IMR-90 (cell line): ENCODE measurements at regions not wholly inside any gene's neighbourhood (a gene's known extent, or its start where the extent isn't known, plus 50 kb on each side); places are given as distances from the start of the nearest gene placed in this dataset.
"Not testable (repeated sequence)": the region's sequence is repeated elsewhere in the genome, so short reads cannot be mapped to it uniquely, and the experiment has no call there.

Source experiments
- ATAC-seq: fragments of 200-7000 bp; cut with Tn5 transposase; 2 replicates; pipeline ENCODE4 v1.9.1; 2020; ENCODE audit warnings: low read depth, mild to moderate bottlenecking, moderate library complexity
- BruUV-seq: library from RNA; stranded (reverse); fragments of 400-500 nt; replicated peaks from 2 replicates; lab custom pipeline; 2021; lab: Mats Ljungman, UMichigan
- CTCF ChIA-PET: fragments of 300-600 bp; formaldehyde crosslinking; extraction: SDS; loops from one replicate; lab custom pipeline; 2021; ENCODE audit warnings: antibody characterized with exemption; lab: Yijun Ruan, JAX
- POLR2A ChIA-PET: fragments of 300-600 bp; sonication (Branson Sonifier 250); formaldehyde crosslinking; loops from one replicate; lab custom pipeline; 2022; ENCODE audit warnings: antibody characterized with exemption; ENCODE audit not compliant: unreplicated experiment; lab: Charles Lee
- DNase-seq: peaks from one replicate; pipeline ENCODE4 v3.0.0; 2013
- H2AFZ ChIP-seq: replicated peaks from 2 replicates; pipeline ENCODE3; 2013; ENCODE audit warnings: low read length, mild to moderate bottlenecking; ENCODE audit not compliant: poor library complexity
- H2AK5ac ChIP-seq: 2 replicates; pipeline ENCODE4 v1.6.1; 2013; ENCODE audit warnings: low read depth, low read length, inconsistent platforms
- H2AK9ac ChIP-seq: replicated peaks from 2 replicates; pipeline ENCODE3; 2013; ENCODE audit warnings: mild to moderate bottlenecking, low read depth, low read length, moderate library complexity; ENCODE audit not compliant: poor library complexity
- H2BK120ac ChIP-seq: 2 replicates; pipeline ENCODE4 v1.6.1; 2013; ENCODE audit warnings: low read depth, low read length, inconsistent platforms
- H2BK15ac ChIP-seq: 3 replicates; pipeline ENCODE4 v1.6.1; 2013; ENCODE audit warnings: low read depth, low read length, inconsistent platforms
- H2BK20ac ChIP-seq: 2 replicates; pipeline ENCODE4 v1.6.1; 2013; ENCODE audit warnings: low read depth, mild to moderate bottlenecking, inconsistent platforms, low read length, moderate library complexity
- H2BK5ac ChIP-seq: 2 replicates; pipeline ENCODE4 v1.6.1; 2013; ENCODE audit warnings: mild to moderate bottlenecking, low read depth, low read length, inconsistent platforms; ENCODE audit not compliant: poor library complexity, severe bottlenecking
- H3K14ac ChIP-seq: replicated peaks from 2 replicates; pipeline ENCODE4 v1.6.1; 2013; ENCODE audit warnings: low read depth, low read length, inconsistent platforms
- H3K18ac ChIP-seq: 2 replicates; pipeline ENCODE4 v1.6.1; 2013; ENCODE audit warnings: low read depth, low read length, control low read depth
- H3K23ac ChIP-seq: 2 replicates; pipeline ENCODE4 v1.6.1; 2013; ENCODE audit warnings: low read depth, low read length, inconsistent platforms
- H3K27ac ChIP-seq: 2 replicates; pipeline ENCODE4 v1.5.1; 2013; ENCODE audit warnings: mild to moderate bottlenecking, control low read depth, low read length; ENCODE audit not compliant: insufficient read depth
- H3K27me3 ChIP-seq: 2 replicates; pipeline ENCODE4 v1.6.1; 2013; ENCODE audit warnings: low read length; ENCODE audit not compliant: control insufficient read depth, insufficient read depth
- H3K36me3 ChIP-seq: 2 replicates; pipeline ENCODE4 v1.6.1; 2013; ENCODE audit warnings: low read length, mixed read lengths; ENCODE audit not compliant: control insufficient read depth, insufficient read depth
- H3K4ac ChIP-seq: 2 replicates; pipeline ENCODE4 v1.6.1; 2013; ENCODE audit warnings: low read depth, low read length, inconsistent platforms
- H3K4me1 ChIP-seq: 2 replicates; pipeline ENCODE4 v1.6.1; 2013; ENCODE audit warnings: low read length, mixed read lengths; ENCODE audit not compliant: control insufficient read depth, insufficient read depth
- H3K4me2 ChIP-seq: 2 replicates; pipeline ENCODE4 v1.6.1; 2013; ENCODE audit warnings: low read depth, mild to moderate bottlenecking, control low read depth, low read length, moderate library complexity
- H3K4me3 ChIP-seq: 2 replicates; pipeline ENCODE4 v1.5.1; 2013; ENCODE audit warnings: low read depth, mild to moderate bottlenecking, control low read depth, low read length, moderate library complexity; ENCODE audit not compliant: insufficient read depth
- H3K56ac ChIP-seq: 2 replicates; pipeline ENCODE4 v1.6.1; 2013; ENCODE audit warnings: low read length, inconsistent platforms; ENCODE audit not compliant: insufficient read depth; ENCODE audit errors: extremely low read depth
- H3K79me1 ChIP-seq, 2 experiments: 2 replicates each; pipeline ENCODE4 v1.6.1; 2013; ENCODE audit warnings: low read length in 2 of 2, inconsistent platforms in 1 of 2, low read depth in 1 of 2
- H3K9ac ChIP-seq: 2 replicates; pipeline ENCODE4 v1.6.1; 2013; ENCODE audit warnings: low read depth, low read length, control low read depth
- H3K9me1 ChIP-seq: 2 replicates; pipeline ENCODE4 v1.6.1; 2013; ENCODE audit warnings: low read length, inconsistent platforms; ENCODE audit not compliant: insufficient read depth
- H3K9me3 ChIP-seq: 2 replicates; pipeline ENCODE4 v1.6.1; 2013; ENCODE audit warnings: low read length; ENCODE audit not compliant: control insufficient read depth, insufficient read depth
- H4K20me1 ChIP-seq: 2 replicates; pipeline ENCODE4 v1.6.1; 2013; ENCODE audit warnings: low read length, inconsistent platforms; ENCODE audit not compliant: insufficient read depth
- H4K5ac ChIP-seq: 2 replicates; pipeline ENCODE4 v1.6.1; 2013; ENCODE audit warnings: mild to moderate bottlenecking, low read depth, low read length, control low read depth
- H4K8ac ChIP-seq, 2 experiments: 2 replicates each; pipeline ENCODE4 v1.6.1; 2013; ENCODE audit warnings: low read depth in 2 of 2, low read length in 2 of 2, control low read depth in 1 of 2, inconsistent platforms in 1 of 2
- H4K91ac ChIP-seq: 2 replicates; pipeline ENCODE4 v1.6.1; 2013; ENCODE audit warnings: low read depth, low read length, inconsistent platforms; ENCODE audit not compliant: insufficient read depth
- CEBPB ChIP-seq: IDR thresholded peaks from 2 replicates; pipeline ENCODE4 v1.6.1; 2012; ENCODE audit warnings: low read depth, low read length, improper control_type of control experiment
- WGBS, 2 experiments: methylation state at CpG; one replicate each; pipeline versions ENCODE4 v1.1.5 to v1.1.7; 2013; ENCODE audit warnings: missing lambda C conversion rate in 2 of 2; ENCODE audit not compliant: insufficient read length in 1 of 2; ENCODE audit errors: extremely low coverage in 2 of 2; 5-methylcytosine and 5-hydroxymethylcytosine counted together
- dilution Hi-C: fragments of 300-500 bp; cut with HindIII; formaldehyde crosslinking; loops from one replicate; pipeline ENCODE4 v1.14.3; 2018; ENCODE audit warnings: low sequenced_read_pairs; ENCODE audit not compliant: unreplicated experiment
- in situ Hi-C: fragments of 300-500 bp; cut with MboI; formaldehyde crosslinking; loops from 3 replicates; pipeline ENCODE4 v1.14.3; 2019; ENCODE audit warnings: low sequenced_read_pairs, inconsistent platforms, mixed read lengths
- intact Hi-C: fragments of 100-400 bp; cut with micrococcal nuclease; formaldehyde crosslinking; loops from 2 replicates; pipeline ENCODE4 v1.10.0; 2022

- H3K4me1 ChIP-seq, H3K56ac ChIP-seq, H2BK5ac ChIP-seq, H3K27me3 ChIP-seq, H3K9me1 ChIP-seq, H2BK15ac ChIP-seq, H2BK20ac ChIP-seq, CTCF ChIA-PET, H4K91ac ChIP-seq, H3K79me1 ChIP-seq, H3K18ac ChIP-seq, H3K9me3 ChIP-seq, H2BK120ac ChIP-seq, H3K14ac ChIP-seq, H2AK5ac ChIP-seq, H3K4ac ChIP-seq, intact Hi-C loops, BruUV-seq, dilution Hi-C loops, H2AK9ac ChIP-seq, H3K23ac ChIP-seq, H3K36me3 ChIP-seq, POLR2A ChIA-PET, H4K20me1 ChIP-seq: not testable (repeated sequence)
- Histone ChIP-seq H3K27ac (peak overlapping the region; percentile 21; the same call in 1 of the 2 replicates), H3K4me2 (peak overlapping the region; percentile 94), H3K9ac (peak overlapping the region; percentile 60; the same call in 1 of the 2 replicates), H2AFZ (peak overlapping the region; percentile 82), H4K5ac (peak overlapping the region; percentile 96; the same call in 1 of the 2 replicates), H4K8ac (peak overlapping the region; percentile 71 to 73), H3K4me3 (peak overlapping the region; percentile 97)
- ATAC-seq, result peak; percentile 100
- 18% methylated on average over 2 of the region's 41 CpGs; no CpG with 5 or more reads in 1 of the 2 experiments for WGBS, 2 experiments
- 0 out of 2 replicates have a peak, but pooled peaks have one; percentile 2 for TF ChIP-seq CEBPB
- peak; percentile 44 for DNase-seq
- in situ Hi-C loops, result loop anchor here (25.0 kb wide), 1 partner anchor 369 kb away; the partner anchor contains the start of gene ZNF25
Observed at GRCh38 chr10:38355911-38356526, 261.9 kb downstream of the ZNF37A start.

- H2BK120ac ChIP-seq, H2BK20ac ChIP-seq, BruUV-seq, dilution Hi-C loops, POLR2A ChIA-PET, H3K9me3 ChIP-seq, H4K20me1 ChIP-seq, CTCF ChIA-PET, H3K23ac ChIP-seq, H3K4ac ChIP-seq, H3K14ac ChIP-seq, H3K36me3 ChIP-seq, H3K18ac ChIP-seq, DNase-seq, H3K4me1 ChIP-seq, H2BK5ac ChIP-seq, H2AK5ac ChIP-seq, intact Hi-C loops, H3K56ac ChIP-seq, H3K79me1 ChIP-seq, H3K9me1 ChIP-seq, H3K27ac ChIP-seq, H2AK9ac ChIP-seq, H3K27me3 ChIP-seq, H4K5ac ChIP-seq, H2BK15ac ChIP-seq, H4K91ac ChIP-seq: not testable (repeated sequence)
- Histone ChIP-seq H3K4me3 (peak overlapping the region; percentile 97), H3K4me2 (peak overlapping the region; percentile 96), H4K8ac (peak overlapping the region in 1 of 2 experiments; percentile 42; a peak in 1 of 4 replicates), H2AFZ (peak overlapping the region; percentile 72), H3K9ac (peak overlapping the region; percentile 60; the same call in 1 of the 2 replicates)
- in situ Hi-C loops, result loop anchor here (25.0 kb wide), 1 partner anchor 369 kb away; the partner anchor contains the start of gene ZNF25
- peak; percentile 49 for ATAC-seq
- WGBS, 2 experiments, result no CpG with 5 or more reads among the region's 16 CpGs
Observed at GRCh38 chr10:38356527-38356926, 262.4 kb downstream of the ZNF37A start.
